ENCODE measurements at regions not wholly inside any gene's neighbourhood (a gene's known extent, or its start where the extent isn't known, plus 50 kb on each side); places are given as distances from the start of the nearest gene placed in this dataset.

DNA sequence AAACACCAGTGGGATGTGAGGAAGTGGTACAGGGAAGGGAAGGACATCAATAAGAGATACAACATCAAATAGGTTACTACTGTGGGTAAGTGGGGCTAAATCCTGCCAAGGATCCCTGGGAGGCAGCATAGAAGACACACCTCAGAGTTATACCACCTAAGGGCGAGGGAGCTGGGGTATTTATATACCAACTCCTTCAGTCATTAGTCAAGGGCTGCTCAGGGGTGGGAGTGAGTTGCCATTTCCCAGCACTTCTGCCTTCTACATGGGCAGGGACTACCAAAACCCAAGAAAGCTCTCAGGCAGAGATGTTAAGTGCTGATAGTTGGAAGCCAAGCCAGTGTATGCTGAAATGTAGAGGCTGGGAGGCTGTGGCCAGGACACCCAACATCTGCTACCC lies 57.5 kb upstream of the MARCHF10 start:
- TF ChIP-seq, protein P1, sequence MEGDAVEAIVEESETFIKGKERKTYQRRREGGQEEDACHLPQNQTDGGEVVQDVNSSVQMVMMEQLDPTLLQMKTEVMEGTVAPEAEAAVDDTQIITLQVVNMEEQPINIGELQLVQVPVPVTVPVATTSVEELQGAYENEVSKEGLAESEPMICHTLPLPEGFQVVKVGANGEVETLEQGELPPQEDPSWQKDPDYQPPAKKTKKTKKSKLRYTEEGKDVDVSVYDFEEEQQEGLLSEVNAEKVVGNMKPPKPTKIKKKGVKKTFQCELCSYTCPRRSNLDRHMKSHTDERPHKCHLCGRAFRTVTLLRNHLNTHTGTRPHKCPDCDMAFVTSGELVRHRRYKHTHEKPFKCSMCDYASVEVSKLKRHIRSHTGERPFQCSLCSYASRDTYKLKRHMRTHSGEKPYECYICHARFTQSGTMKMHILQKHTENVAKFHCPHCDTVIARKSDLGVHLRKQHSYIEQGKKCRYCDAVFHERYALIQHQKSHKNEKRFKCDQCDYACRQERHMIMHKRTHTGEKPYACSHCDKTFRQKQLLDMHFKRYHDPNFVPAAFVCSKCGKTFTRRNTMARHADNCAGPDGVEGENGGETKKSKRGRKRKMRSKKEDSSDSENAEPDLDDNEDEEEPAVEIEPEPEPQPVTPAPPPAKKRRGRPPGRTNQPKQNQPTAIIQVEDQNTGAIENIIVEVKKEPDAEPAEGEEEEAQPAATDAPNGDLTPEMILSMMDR (conservative IDR thresholded peaks at IDR 0.05; ENCODE audit: low read length), result no peak
- TF ChIP-seq EZH2phosphoT487 (IDR thresholded peaks at IDR 0.05; ENCODE audit: borderline replicate concordance, low read depth, low read length), result no peak
